GM12878 (cell line): ENCODE measurements at regions not wholly inside any gene's neighbourhood (a gene's known extent, or its start where the extent isn't known, plus 50 kb on each side); places are given as distances from the start of the nearest gene placed in this dataset.
A peak's percentile ranks its signal among the peaks of the same experiment; 100 is the strongest.

Source experiments
- ATAC-seq: fragments of 200-7000 bp; cut with Tn5 transposase; 3 replicates; pipeline ENCODE4 v1.9.1; 2020; ENCODE audit warnings: mild to moderate bottlenecking, moderate library complexity
- BruUV-seq: library from RNA; stranded (reverse); fragments of 400-500 nt; replicated peaks from 2 replicates; lab custom pipeline; 2021; lab: Mats Ljungman, UMichigan
- CTCF ChIA-PET: fragments of 300-600 bp; sonication (Branson Sonifier 250); formaldehyde crosslinking; extraction: SDS; loops from one replicate; lab custom pipeline; 2021; ENCODE audit warnings: inconsistent platforms; lab: Yijun Ruan, JAX
- POLR2A ChIA-PET: fragments of 350-600 bp; formaldehyde crosslinking; extraction: SDS; loops from one replicate; lab custom pipeline; 2021; ENCODE audit warnings: inconsistent platforms; lab: Charles Lee
- RAD21 ChIA-PET: fragments of 300-600 bp; sonication (Branson Sonifier 250); formaldehyde crosslinking; loops from one replicate; lab custom pipeline; 2023; ENCODE audit warnings: antibody characterized with exemption; ENCODE audit not compliant: unreplicated experiment; lab: Charles Lee
- SMC1A ChIA-PET: fragments of 300-600 bp; sonication (Branson Sonifier 250); formaldehyde crosslinking; loops from one replicate; lab custom pipeline; 2023; ENCODE audit not compliant: unreplicated experiment, uncharacterized antibody; lab: Charles Lee
- DNase-seq: peaks from one replicate; pipeline ENCODE4 v3.0.0-alpha.2; 2011; ENCODE audit warnings: low read depth, low spot score
- FAIRE-seq: peaks from 3 replicates; lab custom pipeline; 2011; peaks lifted over from hg19 to GRCh38; lab: Jason Lieb, UNC
- H2AFZ ChIP-seq: 2 replicates; pipeline ENCODE4 v1.6.0; 2011; ENCODE audit warnings: low read depth, low read length, control low read depth; ENCODE audit not compliant: control insufficient read depth
- H3K27ac ChIP-seq: 2 replicates; pipeline ENCODE4 v1.5.1; 2011; ENCODE audit warnings: control low read depth; ENCODE audit not compliant: control insufficient read depth, insufficient read depth
- H3K27me3 ChIP-seq, 2 experiments: replicated peaks in 1 of 2; 2 replicates each; pipeline versions ENCODE4 v1.6.0 to v1.6.1; 2011; ENCODE audit warnings: low read length in 1 of 2; ENCODE audit not compliant: control insufficient read depth in 2 of 2, insufficient read depth in 2 of 2
- H3K36me3 ChIP-seq, 2 experiments: 2 replicates each; pipeline ENCODE4 v1.5.1; 2011; ENCODE audit warnings: low read length in 1 of 2; ENCODE audit not compliant: control insufficient read depth in 2 of 2, insufficient read depth in 2 of 2
- H3K4me1 ChIP-seq: 2 replicates; pipeline ENCODE4 v1.6.1; 2011; ENCODE audit warnings: mild to moderate bottlenecking, low read length, moderate library complexity, mixed read lengths; ENCODE audit not compliant: control insufficient read depth, insufficient read depth
- H3K4me2 ChIP-seq: 2 replicates; pipeline ENCODE4 v1.6.0; 2011; ENCODE audit warnings: control low read depth; ENCODE audit not compliant: control insufficient read depth, insufficient read depth
- H3K4me3 ChIP-seq: fragments of 200-600 bp; sonication (generic); 2 replicates; pipeline ENCODE4 v1.5.1; 2016
- H3K79me2 ChIP-seq: 2 replicates; pipeline ENCODE4 v1.6.0; 2011; ENCODE audit warnings: low read length; ENCODE audit not compliant: control insufficient read depth, insufficient read depth
- H3K9ac ChIP-seq: 2 replicates; pipeline ENCODE4 v1.8.0; 2011; ENCODE audit warnings: low read length, control low read depth, mixed read lengths; ENCODE audit not compliant: control insufficient read depth, insufficient read depth
- H3K9me3 ChIP-seq: replicated peaks from 3 replicates; pipeline ENCODE4 v1.5.1; 2011; ENCODE audit warnings: mild to moderate bottlenecking, low read length; ENCODE audit not compliant: control insufficient read depth, insufficient read depth
- H4K20me1 ChIP-seq: 2 replicates; pipeline ENCODE4 v1.6.0; 2011; ENCODE audit not compliant: control insufficient read depth, insufficient read depth
- HSF1 ChIP-seq: fragments of 150-350 bp; IDR thresholded peaks from 2 replicates; pipeline ENCODE4 v1.6.1; 2014; ENCODE audit warnings: mild to moderate bottlenecking, low read depth, low read length
- NFXL1 ChIP-seq: fragments of 450-650 bp; IDR thresholded peaks from 2 replicates; pipeline ENCODE4 v1.6.1; 2017; ENCODE audit warnings: antibody characterized with exemption, mild to moderate bottlenecking, borderline replicate concordance
- SPI1 ChIP-seq: IDR thresholded peaks from 2 replicates; pipeline ENCODE4 v1.6.1; 2011; ENCODE audit warnings: low read depth, mild to moderate bottlenecking, low read length, moderate library complexity, borderline replicate concordance; ENCODE audit not compliant: insufficient read depth
- SRF ChIP-seq, 2 experiments: IDR thresholded peaks; 2 replicates each; pipeline ENCODE4 v1.6.1; 2011; ENCODE audit warnings: low read depth in 2 of 2, low read length in 2 of 2, mild to moderate bottlenecking in 1 of 2, moderate library complexity in 1 of 2
- TARDBP ChIP-seq: IDR thresholded peaks from 2 replicates; pipeline ENCODE4 v1.6.1; 2016; ENCODE audit warnings: borderline replicate concordance
- WGBS: methylation state at CpG from one replicate; pipeline ENCODE4 v1.1.6; 2016; ENCODE audit warnings: low lambda C conversion rate; ENCODE audit not compliant: insufficient replicate concordance, insufficient coverage; ENCODE audit errors: missing lambda C conversion rate; 5-methylcytosine and 5-hydroxymethylcytosine counted together
- in situ Hi-C: fragments of 300-500 bp; cut with MboI; formaldehyde crosslinking; loops from 9 replicates; pipeline ENCODE4 v1.14.3; 2018; ENCODE audit warnings: mixed read lengths
- intact Hi-C: fragments of 100-400 bp; cut with micrococcal nuclease; formaldehyde crosslinking; loops from one replicate; pipeline ENCODE4 v1.14.2; 2022; ENCODE audit not compliant: unreplicated experiment

GRCh38 chr18:54089749-54090459 lies 134.6 kb downstream of the MBD2 start (continued):
- TF ChIP-seq SRF (IDR thresholded peaks at IDR 0.05; ENCODE audit: low read depth in 2 of 2, low read length in 2 of 2) (no peak), NFXL1 (no peak), TARDBP (no peak)

GRCh38 chr18:54086863-54087262 lies 137.6 kb downstream of the MBD2 start:
- Histone ChIP-seq H3K4me1 (peaks cover 12% of the 10 kb centered on the region), H2AFZ (peak overlapping the region; percentile 34; the same call in 1 of the 2 replicates), H3K4me2 (0 out of 2 replicates have a peak overlapping the region, but pooled peaks have one; percentile 30), H4K20me1 (no peaks in the 10 kb centered on the region), H3K4me3 (no peak overlapping the region), H3K9me3 (peaks cover 11% of the 10 kb centered on the region; the same call in 2 of the 3 replicates), H3K36me3 (no peaks in the 10 kb centered on the region), H3K79me2 (no peaks in the 10 kb centered on the region), H3K27ac (no peak overlapping the region), H3K9ac (no peak overlapping the region), H3K27me3 (no peaks in the 10 kb centered on the region)
- FAIRE-seq, result no peak
- ChIA-PET CTCF (no interaction called here), SMC1A (no interaction called here), RAD21 (no interaction called here), POLR2A (no interaction called here)
- WGBS, result 94% methylated on average over 3 of the region's 3 CpGs
- in situ Hi-C loops, result no loop called here
- peak; percentile 72 for ATAC-seq
- TF ChIP-seq SPI1, result peak; percentile 37; the same call in 1 of the 2 replicates
- no peak for TF ChIP-seq HSF1
- BruUV-seq, result no TSS peak
- no peak for DNase-seq
- intact Hi-C loops, result no loop called here
